ENCODE measurements at regions not wholly inside any gene's neighbourhood (a gene's known extent, or its start where the extent isn't known, plus 50 kb on each side); places are given as distances from the start of the nearest gene placed in this dataset.

- H3K4me2 ChIP-seq (ENCODE audit: low read depth, low read length, poor library complexity, severe bottlenecking) = no peak overlapping the region
- no peaks in the 10 kb centered on the region for H4K20me1 ChIP-seq (ENCODE audit: insufficient read depth, low read depth, low read length)
- no peaks in the 10 kb centered on the region for H3K9me3 ChIP-seq (ENCODE audit: low read length)
- H3K27me3 ChIP-seq (ENCODE audit: low read length) = no peaks in the 10 kb centered on the region
- DNase-seq = peak; percentile 16
- no peaks in the 10 kb centered on the region for H3K9me2 ChIP-seq (replicated peaks; ENCODE audit: insufficient read depth, low read length)
- no peaks in the 10 kb centered on the region for H3K79me2 ChIP-seq (ENCODE audit: low read length)
- H3K9ac ChIP-seq (ENCODE audit: low read length) = no peak overlapping the region
- H3K4me3 ChIP-seq (ENCODE audit: low read length) = no peak overlapping the region
- no peak overlapping the region for H2AFZ ChIP-seq (ENCODE audit: low read length)
- H3K4me1 ChIP-seq (ENCODE audit: low read length) = no peaks in the 10 kb centered on the region
- no peak overlapping the region for H3K27ac ChIP-seq (ENCODE audit: low read length)
- H3K36me3 ChIP-seq (ENCODE audit: insufficient read depth, low read length) = no peaks in the 10 kb centered on the region
These were observed 274.7 kb downstream of the CETN3 start for GRCh38 chr5:90134892-90135291.

- H2AFZ ChIP-seq (ENCODE audit: low read length) = no peak overlapping the region
These were observed 275.2 kb downstream of the CETN3 start for GRCh38 chr5:90134381-90134780.

DNA sequence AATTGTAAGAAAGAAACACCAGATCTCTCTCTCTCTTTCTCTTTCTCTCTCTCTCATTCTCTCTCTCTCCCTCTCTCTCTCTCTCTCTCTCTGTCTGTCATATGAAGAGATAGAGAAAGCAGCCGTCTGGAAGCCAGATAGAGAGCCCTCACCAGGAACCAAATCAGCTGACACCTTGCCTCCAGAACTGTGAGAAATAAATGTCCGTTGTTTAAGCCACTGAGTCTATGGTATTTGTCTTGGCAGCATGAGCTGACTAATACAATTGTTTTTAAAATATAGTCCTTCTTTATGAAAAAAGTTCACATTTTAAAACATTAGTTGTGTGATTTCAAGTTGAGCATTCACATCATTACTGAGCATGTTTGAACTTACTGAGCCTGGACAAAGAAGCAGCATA lies 275.6 kb downstream of the CETN3 start:
- no peaks in the 10 kb centered on the region for H3K4me1 ChIP-seq (ENCODE audit: low read length)
- H3K36me3 ChIP-seq (ENCODE audit: insufficient read depth, low read length) = no peaks in the 10 kb centered on the region
- DNase-seq = no peak
- H3K9me2 ChIP-seq (replicated peaks; ENCODE audit: insufficient read depth, low read length) = no peaks in the 10 kb centered on the region
- no peaks in the 10 kb centered on the region for H3K79me2 ChIP-seq (ENCODE audit: low read length)
- no peak overlapping the region for H3K4me2 ChIP-seq (ENCODE audit: low read depth, low read length, poor library complexity, severe bottlenecking)
- no peak overlapping the region for H3K27ac ChIP-seq (ENCODE audit: low read length)
- H4K20me1 ChIP-seq (ENCODE audit: insufficient read depth, low read depth, low read length) = no peaks in the 10 kb centered on the region
- H3K9ac ChIP-seq (ENCODE audit: low read length) = no peak overlapping the region
- H2AFZ ChIP-seq (ENCODE audit: low read length) = no peak overlapping the region
- H3K4me3 ChIP-seq (ENCODE audit: low read length) = no peak overlapping the region
- no peaks in the 10 kb centered on the region for H3K27me3 ChIP-seq (ENCODE audit: low read length)
- H3K9me3 ChIP-seq (ENCODE audit: low read length) = no peaks in the 10 kb centered on the region

More at GRCh38 chr5:90134381-90134780, 275.2 kb downstream of the CETN3 start:
- no peaks in the 10 kb centered on the region for H3K27me3 ChIP-seq (ENCODE audit: low read length)
- H3K27ac ChIP-seq (ENCODE audit: low read length) = no peak overlapping the region
- DNase-seq = no peak
- H3K9ac ChIP-seq (ENCODE audit: low read length) = no peak overlapping the region
- H3K79me2 ChIP-seq (ENCODE audit: low read length) = no peaks in the 10 kb centered on the region
- no peaks in the 10 kb centered on the region for H3K9me2 ChIP-seq (replicated peaks; ENCODE audit: insufficient read depth, low read length)
- no peak overlapping the region for H3K4me2 ChIP-seq (ENCODE audit: low read depth, low read length, poor library complexity, severe bottlenecking)
- H3K36me3 ChIP-seq (ENCODE audit: insufficient read depth, low read length) = no peaks in the 10 kb centered on the region
- H3K4me3 ChIP-seq (ENCODE audit: low read length) = no peak overlapping the region
- H4K20me1 ChIP-seq (ENCODE audit: insufficient read depth, low read depth, low read length) = no peaks in the 10 kb centered on the region
- H3K4me1 ChIP-seq (ENCODE audit: low read length) = no peaks in the 10 kb centered on the region
- no peaks in the 10 kb centered on the region for H3K9me3 ChIP-seq (ENCODE audit: low read length)

DNA sequence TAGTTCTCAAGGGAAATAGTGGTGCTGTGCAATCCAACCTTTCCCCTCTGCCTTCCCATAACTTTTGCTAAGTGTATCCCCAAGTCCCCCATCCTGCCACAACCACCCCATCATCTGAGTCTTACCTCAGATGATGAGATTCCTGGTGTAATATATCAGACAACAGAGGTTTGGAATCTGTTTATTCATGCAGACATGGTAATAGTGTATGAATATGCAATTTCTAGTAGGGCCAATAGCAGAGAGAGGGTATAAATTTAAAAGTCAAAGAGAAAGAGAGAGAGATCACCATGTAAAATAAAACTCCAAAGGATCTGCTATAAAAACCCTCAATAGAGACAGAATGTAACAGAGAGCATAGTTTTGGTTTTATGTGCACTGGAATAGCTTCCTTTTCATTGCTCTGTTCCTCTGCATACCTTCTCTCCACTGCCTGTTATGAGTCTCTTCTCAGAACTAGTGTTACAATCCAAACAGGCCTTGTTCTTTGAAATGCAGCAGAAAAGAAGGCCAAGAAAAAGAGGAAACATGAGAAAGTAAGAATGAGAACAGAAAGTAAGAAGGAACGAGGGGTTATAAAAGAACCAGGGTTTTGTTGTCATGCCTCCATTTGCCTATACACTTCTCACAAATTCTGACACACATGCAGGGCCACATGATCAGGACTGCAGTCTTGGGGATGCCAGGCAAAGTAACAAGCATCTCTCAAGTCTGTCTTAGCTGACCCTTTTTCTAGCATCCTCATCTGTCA lies 278.0 kb downstream of the CETN3 start:
- Histone ChIP-seq H3K4me3 (ENCODE audit: low read length) (no peak overlapping the region), H3K36me3 (ENCODE audit: insufficient read depth, low read length) (no peaks in the 10 kb centered on the region), H3K9me3 (ENCODE audit: low read length) (no peaks in the 10 kb centered on the region), H2AFZ (ENCODE audit: low read length) (peak overlapping the region; percentile 42; the same call in 1 of the 2 replicates), H3K9me2 (replicated peaks; ENCODE audit: insufficient read depth, low read length) (no peaks in the 10 kb centered on the region), H3K4me2 (ENCODE audit: low read depth, low read length, poor library complexity, severe bottlenecking) (no peak overlapping the region), H3K27me3 (ENCODE audit: low read length) (no peaks in the 10 kb centered on the region), H3K4me1 (ENCODE audit: low read length) (no peaks in the 10 kb centered on the region), H4K20me1 (ENCODE audit: insufficient read depth, low read depth, low read length) (no peaks in the 10 kb centered on the region), H3K9ac (ENCODE audit: low read length) (no peak overlapping the region), H3K27ac (ENCODE audit: low read length) (no peak overlapping the region), H3K79me2 (ENCODE audit: low read length) (no peaks in the 10 kb centered on the region)
- peak; percentile 37 for DNase-seq

GRCh38 chr5:90128551-90128950 lies 281.0 kb downstream of the CETN3 start:
- H3K9me3 ChIP-seq (ENCODE audit: low read length) = no peaks in the 10 kb centered on the region
- DNase-seq = no peak
- H3K9me2 ChIP-seq (replicated peaks; ENCODE audit: insufficient read depth, low read length) = no peaks in the 10 kb centered on the region
- H3K4me1 ChIP-seq (ENCODE audit: low read length) = no peaks in the 10 kb centered on the region
- H3K9ac ChIP-seq (ENCODE audit: low read length) = no peak overlapping the region
- H3K27ac ChIP-seq (ENCODE audit: low read length) = no peak overlapping the region
- no peaks in the 10 kb centered on the region for H3K27me3 ChIP-seq (ENCODE audit: low read length)
- no peak overlapping the region for H2AFZ ChIP-seq (ENCODE audit: low read length)
- no peak overlapping the region for H3K4me3 ChIP-seq (ENCODE audit: low read length)
- no peaks in the 10 kb centered on the region for H4K20me1 ChIP-seq (ENCODE audit: insufficient read depth, low read depth, low read length)
- H3K4me2 ChIP-seq (ENCODE audit: low read depth, low read length, poor library complexity, severe bottlenecking) = no peak overlapping the region
- H3K79me2 ChIP-seq (ENCODE audit: low read length) = no peaks in the 10 kb centered on the region
- no peaks in the 10 kb centered on the region for H3K36me3 ChIP-seq (ENCODE audit: insufficient read depth, low read length)

DNA sequence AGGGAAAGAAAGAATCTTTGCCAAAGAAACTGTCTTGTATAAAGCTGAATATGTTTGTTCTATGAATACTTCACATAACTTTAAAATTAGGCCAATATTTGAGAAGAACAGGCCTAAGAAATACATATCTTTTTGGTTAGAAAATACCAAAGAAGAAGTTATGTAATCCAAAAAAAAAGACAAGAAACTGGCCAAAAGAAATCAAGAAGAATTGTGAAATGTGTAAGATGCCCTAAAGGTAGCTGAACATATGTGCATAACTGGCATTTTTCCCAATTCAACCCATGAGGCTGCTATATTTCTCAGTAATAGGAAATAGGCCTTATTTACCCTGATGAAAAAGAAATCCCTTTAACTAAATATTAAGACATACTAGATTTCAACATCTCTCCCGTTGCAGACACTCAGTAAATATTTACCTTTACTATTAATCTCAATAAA lies 290.0 kb downstream of the CETN3 start:
- Histone ChIP-seq H3K4me1 (ENCODE audit: low read length) (no peaks in the 10 kb centered on the region), H2AFZ (ENCODE audit: low read length) (no peak overlapping the region), H3K4me3 (ENCODE audit: low read length) (no peak overlapping the region), H3K36me3 (ENCODE audit: insufficient read depth, low read length) (no peaks in the 10 kb centered on the region), H4K20me1 (ENCODE audit: insufficient read depth, low read depth, low read length) (no peaks in the 10 kb centered on the region), H3K9me3 (ENCODE audit: low read length) (no peaks in the 10 kb centered on the region), H3K79me2 (ENCODE audit: low read length) (no peaks in the 10 kb centered on the region), H3K9me2 (replicated peaks; ENCODE audit: insufficient read depth, low read length) (no peaks in the 10 kb centered on the region), H3K4me2 (ENCODE audit: low read depth, low read length, poor library complexity, severe bottlenecking) (no peak overlapping the region), H3K27me3 (ENCODE audit: low read length) (no peaks in the 10 kb centered on the region), H3K27ac (ENCODE audit: low read length) (no peak overlapping the region), H3K9ac (ENCODE audit: low read length) (no peak overlapping the region)
- no peak for DNase-seq

DNA sequence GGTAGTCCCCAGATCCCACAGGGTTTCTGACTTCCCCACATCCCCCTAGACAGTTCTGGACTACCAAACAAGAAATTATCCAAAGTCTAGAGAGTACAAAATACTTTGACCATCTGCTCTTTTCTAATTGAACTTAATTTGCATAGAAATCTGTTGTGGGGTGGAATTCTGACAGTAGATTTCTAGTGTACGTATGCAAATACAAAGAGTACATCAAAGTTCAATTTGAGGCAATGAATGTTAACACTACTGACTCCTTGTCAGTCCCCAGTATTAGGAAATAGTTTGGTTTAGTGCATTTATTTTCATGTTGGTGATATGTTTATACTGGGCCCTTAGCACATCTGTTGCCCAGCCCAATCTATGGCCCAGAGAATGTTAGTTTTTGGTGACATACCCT lies 292.6 kb downstream of the CETN3 start:
- DNase-seq = no peak
- Histone ChIP-seq H3K4me3 (ENCODE audit: low read length) (no peak overlapping the region), H3K9ac (ENCODE audit: low read length) (no peak overlapping the region), H3K9me2 (replicated peaks; ENCODE audit: insufficient read depth, low read length) (no peaks in the 10 kb centered on the region), H3K79me2 (ENCODE audit: low read length) (no peaks in the 10 kb centered on the region), H3K27me3 (ENCODE audit: low read length) (no peaks in the 10 kb centered on the region), H4K20me1 (ENCODE audit: insufficient read depth, low read depth, low read length) (no peaks in the 10 kb centered on the region), H2AFZ (ENCODE audit: low read length) (no peak overlapping the region), H3K27ac (ENCODE audit: low read length) (no peak overlapping the region), H3K4me1 (ENCODE audit: low read length) (no peaks in the 10 kb centered on the region), H3K4me2 (ENCODE audit: low read depth, low read length, poor library complexity, severe bottlenecking) (no peak overlapping the region), H3K36me3 (ENCODE audit: insufficient read depth, low read length) (no peaks in the 10 kb centered on the region), H3K9me3 (ENCODE audit: low read length) (no peaks in the 10 kb centered on the region)

- Histone ChIP-seq H4K20me1 (ENCODE audit: insufficient read depth, low read depth, low read length) (no peaks in the 10 kb centered on the region), H3K9ac (ENCODE audit: low read length) (no peak overlapping the region), H2AFZ (ENCODE audit: low read length) (no peak overlapping the region), H3K79me2 (ENCODE audit: low read length) (no peaks in the 10 kb centered on the region), H3K27ac (ENCODE audit: low read length) (no peak overlapping the region), H3K9me3 (ENCODE audit: low read length) (no peaks in the 10 kb centered on the region), H3K4me2 (ENCODE audit: low read depth, low read length, poor library complexity, severe bottlenecking) (no peak overlapping the region), H3K36me3 (ENCODE audit: insufficient read depth, low read length) (no peaks in the 10 kb centered on the region), H3K27me3 (ENCODE audit: low read length) (no peaks in the 10 kb centered on the region), H3K4me1 (ENCODE audit: low read length) (no peaks in the 10 kb centered on the region), H3K4me3 (ENCODE audit: low read length) (no peak overlapping the region), H3K9me2 (replicated peaks; ENCODE audit: insufficient read depth, low read length) (no peaks in the 10 kb centered on the region)
- DNase-seq = no peak
These were observed 296.4 kb downstream of the CETN3 start for GRCh38 chr5:90113108-90113507.

All from Karpas-422 (cell line).